Peyer's patch (tissue), 4 donors: ENCODE measurements at regions not wholly inside any gene's neighbourhood (a gene's known extent, or its start where the extent isn't known, plus 50 kb on each side); places are given as distances from the start of the nearest gene placed in this dataset.

ENCODE experiments used
- POLR2A ChIP-seq, 2 donors: fragments of 450-650 bp; IDR thresholded peaks; one replicate each; pipeline ENCODE4 v1.5.1; 2017; ENCODE audit warnings: antibody characterized with exemption in 2 of 2, mild to moderate bottlenecking in 2 of 2, moderate library complexity in 2 of 2
- TF ChIP-seq, protein P1 (sequence below), 6 experiments: fragments of 450-650 bp in 4 of 6; fragments of 200-600 bp in 2 of 6; sonication (generic) in 1 of 6; IDR thresholded peaks; one replicate each; pipeline ENCODE4 v1.5.1; 2017 to 2019; ENCODE audit warnings: antibody characterized with exemption in 6 of 6, mild to moderate bottlenecking in 3 of 6, moderate library complexity in 1 of 6

DNA sequence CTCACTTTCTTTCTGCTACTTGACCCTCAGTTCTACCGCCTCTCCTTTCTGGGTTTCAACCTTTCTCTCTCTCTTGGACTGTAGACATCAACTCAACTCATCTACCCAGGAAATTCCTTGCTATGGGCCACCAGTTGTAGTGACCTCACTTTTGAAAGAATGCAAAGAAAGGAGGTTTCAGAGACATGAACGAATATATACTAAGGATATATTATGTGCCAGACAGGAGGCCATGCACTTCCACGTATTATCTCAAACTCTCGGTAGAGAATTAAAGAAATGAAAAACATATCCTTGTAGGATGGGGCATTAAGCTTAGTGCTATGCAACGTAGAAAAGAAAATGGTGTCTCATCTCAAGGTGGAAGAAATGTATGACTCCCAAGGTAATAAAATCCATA is 67.3 kb upstream of the NT5E start:
- TF ChIP-seq, protein P1, sequence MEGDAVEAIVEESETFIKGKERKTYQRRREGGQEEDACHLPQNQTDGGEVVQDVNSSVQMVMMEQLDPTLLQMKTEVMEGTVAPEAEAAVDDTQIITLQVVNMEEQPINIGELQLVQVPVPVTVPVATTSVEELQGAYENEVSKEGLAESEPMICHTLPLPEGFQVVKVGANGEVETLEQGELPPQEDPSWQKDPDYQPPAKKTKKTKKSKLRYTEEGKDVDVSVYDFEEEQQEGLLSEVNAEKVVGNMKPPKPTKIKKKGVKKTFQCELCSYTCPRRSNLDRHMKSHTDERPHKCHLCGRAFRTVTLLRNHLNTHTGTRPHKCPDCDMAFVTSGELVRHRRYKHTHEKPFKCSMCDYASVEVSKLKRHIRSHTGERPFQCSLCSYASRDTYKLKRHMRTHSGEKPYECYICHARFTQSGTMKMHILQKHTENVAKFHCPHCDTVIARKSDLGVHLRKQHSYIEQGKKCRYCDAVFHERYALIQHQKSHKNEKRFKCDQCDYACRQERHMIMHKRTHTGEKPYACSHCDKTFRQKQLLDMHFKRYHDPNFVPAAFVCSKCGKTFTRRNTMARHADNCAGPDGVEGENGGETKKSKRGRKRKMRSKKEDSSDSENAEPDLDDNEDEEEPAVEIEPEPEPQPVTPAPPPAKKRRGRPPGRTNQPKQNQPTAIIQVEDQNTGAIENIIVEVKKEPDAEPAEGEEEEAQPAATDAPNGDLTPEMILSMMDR (IDR thresholded peaks at IDR 0.05), result no peak
- no peak for TF ChIP-seq POLR2A (IDR thresholded peaks at IDR 0.05)
